ENCODE measurements at regions not wholly inside any gene's neighbourhood (a gene's known extent, or its start where the extent isn't known, plus 50 kb on each side); places are given as distances from the start of the nearest gene placed in this dataset.

- no peak for DNase-seq (ENCODE audit: low spot score in 2 of 2)
- no peaks in the 10 kb centered on the region; the same call in 1 of the 2 replicates for H3K27me3 ChIP-seq (ENCODE audit: low read depth)
- no peaks in the 10 kb centered on the region for H3K4me1 ChIP-seq
- H3K9me3 ChIP-seq: no peaks in the 10 kb centered on the region
- in situ Hi-C loops (cut with MboI; ENCODE audit: low sequenced_read_pairs): no loop called here
- no peak overlapping the region for H3K4me3 ChIP-seq
- H3K36me3 ChIP-seq (replicated peaks): no peaks in the 10 kb centered on the region
Observed at GRCh38 chr3:139235192-139235591, 108.6 kb upstream of the MRPS22 start.

GRCh38 chr3:139236336-139236735 is 107.5 kb upstream of the MRPS22 start:
- in situ Hi-C loops (cut with MboI; ENCODE audit: low sequenced_read_pairs): no loop called here
- Histone ChIP-seq H3K4me1 (no peaks in the 10 kb centered on the region), H3K27me3 (ENCODE audit: low read depth) (peaks cover 3% of the 10 kb centered on the region; the same call in 1 of the 2 replicates), H3K9me3 (no peaks in the 10 kb centered on the region), H3K4me3 (no peak overlapping the region), H3K36me3 (replicated peaks) (no peaks in the 10 kb centered on the region)
- no peak for DNase-seq (ENCODE audit: low spot score in 2 of 2)

- H3K4me3 ChIP-seq: no peak overlapping the region
- DNase-seq (ENCODE audit: low spot score in 2 of 2): no peak
- H3K9me3 ChIP-seq: no peaks in the 10 kb centered on the region
- H3K4me1 ChIP-seq: no peaks in the 10 kb centered on the region
- H3K27me3 ChIP-seq (ENCODE audit: low read depth): peaks cover 3% of the 10 kb centered on the region; the same call in 1 of the 2 replicates
- in situ Hi-C loops (cut with MboI; ENCODE audit: low sequenced_read_pairs): no loop called here
- no peaks in the 10 kb centered on the region for H3K36me3 ChIP-seq (replicated peaks)
Observed at GRCh38 chr3:139238281-139239030, 105.4 kb upstream of the MRPS22 start.

GRCh38 chr3:139239550-139239949 is 104.3 kb upstream of the MRPS22 start:
- DNase-seq (ENCODE audit: low spot score in 2 of 2): no peak
- no peaks in the 10 kb centered on the region for H3K4me1 ChIP-seq
- no peak overlapping the region for H3K4me3 ChIP-seq
- H3K27me3 ChIP-seq (ENCODE audit: low read depth): peaks cover 3% of the 10 kb centered on the region; the same call in 1 of the 2 replicates
- H3K9me3 ChIP-seq: no peaks in the 10 kb centered on the region
- no peaks in the 10 kb centered on the region for H3K36me3 ChIP-seq (replicated peaks)
- in situ Hi-C loops (cut with MboI; ENCODE audit: low sequenced_read_pairs): no loop called here

- no peaks in the 10 kb centered on the region for H3K36me3 ChIP-seq (replicated peaks)
- H3K27me3 ChIP-seq (ENCODE audit: low read depth): peaks cover 8% of the 10 kb centered on the region
- in situ Hi-C loops (cut with MboI; ENCODE audit: low sequenced_read_pairs): no loop called here
- H3K4me1 ChIP-seq: no peaks in the 10 kb centered on the region
- H3K4me3 ChIP-seq: no peak overlapping the region
- DNase-seq (ENCODE audit: low spot score in 2 of 2): no peak
- no peaks in the 10 kb centered on the region for H3K9me3 ChIP-seq
Observed at GRCh38 chr3:139241783-139242182, 102.0 kb upstream of the MRPS22 start.

- peaks cover 8% of the 10 kb centered on the region for H3K27me3 ChIP-seq (ENCODE audit: low read depth)
- in situ Hi-C loops (cut with MboI; ENCODE audit: low sequenced_read_pairs): no loop called here
Observed at GRCh38 chr3:139243710-139244109, 100.1 kb upstream of the MRPS22 start.

GRCh38 chr3:139248593-139249255 is 95.1 kb upstream of the MRPS22 start:
- DNase-seq (ENCODE audit: low spot score in 2 of 2): no peak
- Histone ChIP-seq H3K36me3 (replicated peaks) (no peaks in the 10 kb centered on the region), H3K9me3 (no peaks in the 10 kb centered on the region), H3K4me1 (no peaks in the 10 kb centered on the region), H3K4me3 (no peak overlapping the region), H3K27me3 (ENCODE audit: low read depth) (peaks cover 4% of the 10 kb centered on the region; the same call in 1 of the 2 replicates)
- in situ Hi-C loops (cut with MboI; ENCODE audit: low sequenced_read_pairs): no loop called here

More at GRCh38 chr3:139243710-139244109, 100.1 kb upstream of the MRPS22 start:
- H3K4me1 ChIP-seq: no peaks in the 10 kb centered on the region
- H3K4me3 ChIP-seq: no peak overlapping the region
- H3K36me3 ChIP-seq (replicated peaks): no peaks in the 10 kb centered on the region
- H3K9me3 ChIP-seq: no peaks in the 10 kb centered on the region
- DNase-seq (ENCODE audit: low spot score in 2 of 2): no peak

GRCh38 chr3:139251529-139251928 is 92.3 kb upstream of the MRPS22 start:
- Histone ChIP-seq H3K36me3 (replicated peaks) (no peaks in the 10 kb centered on the region), H3K4me1 (no peaks in the 10 kb centered on the region), H3K4me3 (no peak overlapping the region), H3K9me3 (no peaks in the 10 kb centered on the region), H3K27me3 (ENCODE audit: low read depth) (no peaks in the 10 kb centered on the region)
- no peak for DNase-seq (ENCODE audit: low spot score in 2 of 2)
- in situ Hi-C loops (cut with MboI; ENCODE audit: low sequenced_read_pairs): no loop called here

GRCh38 chr3:139252719-139253118 is 91.1 kb upstream of the MRPS22 start:
- no peak overlapping the region for H3K4me3 ChIP-seq
- in situ Hi-C loops (cut with MboI; ENCODE audit: low sequenced_read_pairs): no loop called here
- DNase-seq (ENCODE audit: low spot score in 2 of 2): no peak
- H3K36me3 ChIP-seq (replicated peaks): no peaks in the 10 kb centered on the region
- no peaks in the 10 kb centered on the region for H3K27me3 ChIP-seq (ENCODE audit: low read depth)
- no peaks in the 10 kb centered on the region for H3K9me3 ChIP-seq
- no peaks in the 10 kb centered on the region for H3K4me1 ChIP-seq

- Histone ChIP-seq H3K4me3 (no peak overlapping the region), H3K9me3 (no peaks in the 10 kb centered on the region), H3K27me3 (ENCODE audit: low read depth) (no peaks in the 10 kb centered on the region), H3K36me3 (replicated peaks) (no peaks in the 10 kb centered on the region), H3K4me1 (no peaks in the 10 kb centered on the region)
- no peak for DNase-seq (ENCODE audit: low spot score in 2 of 2)
- in situ Hi-C loops (cut with MboI; ENCODE audit: low sequenced_read_pairs): no loop called here
Observed at GRCh38 chr3:139258276-139258675, 85.5 kb upstream of the MRPS22 start.

- no peaks in the 10 kb centered on the region for H3K9me3 ChIP-seq
- no peaks in the 10 kb centered on the region for H3K4me1 ChIP-seq
- no peaks in the 10 kb centered on the region for H3K36me3 ChIP-seq (replicated peaks)
- DNase-seq (ENCODE audit: low spot score in 2 of 2): no peak
- H3K4me3 ChIP-seq: no peak overlapping the region
- H3K27me3 ChIP-seq (ENCODE audit: low read depth): no peaks in the 10 kb centered on the region
- in situ Hi-C loops (cut with MboI; ENCODE audit: low sequenced_read_pairs): no loop called here
Observed at GRCh38 chr3:139259398-139259797, 84.4 kb upstream of the MRPS22 start.

GRCh38 chr3:139260041-139260486 is 83.8 kb upstream of the MRPS22 start:
- no peaks in the 10 kb centered on the region for H3K36me3 ChIP-seq (replicated peaks)
- in situ Hi-C loops (cut with MboI; ENCODE audit: low sequenced_read_pairs): no loop called here
- DNase-seq (ENCODE audit: low spot score in 2 of 2): no peak
- H3K27me3 ChIP-seq (ENCODE audit: low read depth): no peaks in the 10 kb centered on the region
- H3K4me1 ChIP-seq: no peaks in the 10 kb centered on the region
- H3K9me3 ChIP-seq: no peaks in the 10 kb centered on the region
- H3K4me3 ChIP-seq: no peak overlapping the region

- H3K4me3 ChIP-seq: no peak overlapping the region
- DNase-seq (ENCODE audit: low spot score in 2 of 2): no peak
- in situ Hi-C loops (cut with MboI; ENCODE audit: low sequenced_read_pairs): no loop called here
- no peaks in the 10 kb centered on the region for H3K36me3 ChIP-seq (replicated peaks)
- no peaks in the 10 kb centered on the region for H3K4me1 ChIP-seq
- H3K27me3 ChIP-seq (ENCODE audit: low read depth): no peaks in the 10 kb centered on the region
- no peaks in the 10 kb centered on the region for H3K9me3 ChIP-seq
Observed at GRCh38 chr3:139260793-139261736, 82.8 kb upstream of the MRPS22 start.
